H9 (cell line): ENCODE measurements at regions not wholly inside any gene's neighbourhood (a gene's known extent, or its start where the extent isn't known, plus 50 kb on each side); places are given as distances from the start of the nearest gene placed in this dataset.

Experiments used
- DNase-seq: peaks from one replicate; pipeline ENCODE4 v3.0.0-alpha.2; 2017
- H2AFZ ChIP-seq: one replicate; pipeline ENCODE4 v1.6.1; 2013; ENCODE audit warnings: mild to moderate bottlenecking, low read length, control low read depth, moderate library complexity
- H2AK5ac ChIP-seq: 2 replicates; pipeline ENCODE4 v1.6.1; 2013; ENCODE audit warnings: low read length, control low read depth, mixed read lengths; ENCODE audit not compliant: insufficient read length
- H2BK120ac ChIP-seq: one replicate; pipeline ENCODE4 v1.6.1; 2013; ENCODE audit warnings: low read depth, mild to moderate bottlenecking, low read length, control low read depth, inconsistent platforms; ENCODE audit not compliant: poor library complexity, severe bottlenecking
- H2BK12ac ChIP-seq: 2 replicates; pipeline ENCODE4 v1.6.1; 2013; ENCODE audit warnings: low read length, control low read depth, mixed read lengths, low read depth; ENCODE audit not compliant: insufficient read length
- H2BK15ac ChIP-seq: 2 replicates; pipeline ENCODE4 v1.6.1; 2013; ENCODE audit warnings: low read depth, low read length, control low read depth
- H2BK20ac ChIP-seq: one replicate; pipeline ENCODE4 v1.6.1; 2013; ENCODE audit warnings: low read depth, mild to moderate bottlenecking, low read length, control low read depth, inconsistent platforms; ENCODE audit not compliant: poor library complexity, severe bottlenecking
- H2BK5ac ChIP-seq: 2 replicates; pipeline ENCODE4 v1.6.1; 2013; ENCODE audit warnings: low read length, control low read depth, mixed read lengths; ENCODE audit not compliant: insufficient read length
- H3K14ac ChIP-seq: 2 replicates; pipeline ENCODE4 v1.6.1; 2013; ENCODE audit warnings: low read length, control low read depth; ENCODE audit not compliant: insufficient read depth
- H3K18ac ChIP-seq: 2 replicates; pipeline ENCODE4 v1.6.1; 2013; ENCODE audit warnings: low read depth, mild to moderate bottlenecking, mixed read lengths, low read length, control low read depth; ENCODE audit not compliant: insufficient read length
- H3K23ac ChIP-seq: 2 replicates; pipeline ENCODE4 v1.6.1; 2013; ENCODE audit warnings: low read length, control low read depth, mixed read lengths, low read depth; ENCODE audit not compliant: insufficient read length
- H3K23me2 ChIP-seq: 2 replicates; pipeline ENCODE4 v1.6.1; 2013; ENCODE audit warnings: low read depth, mild to moderate bottlenecking, mixed read lengths, low read length, control low read depth; ENCODE audit not compliant: insufficient read length, poor library complexity, severe bottlenecking
- H3K27ac ChIP-seq: 2 replicates; pipeline ENCODE4 v1.5.1; 2013; ENCODE audit warnings: low read length, control low read depth, mixed read lengths, low read depth; ENCODE audit not compliant: insufficient read length
- H3K27me3 ChIP-seq: 2 replicates; pipeline ENCODE4 v1.6.1; 2013; ENCODE audit warnings: low read length, control low read depth, inconsistent platforms; ENCODE audit not compliant: insufficient read depth
- H3K4ac ChIP-seq: 2 replicates; pipeline ENCODE4 v1.6.1; 2013; ENCODE audit warnings: low read depth, mild to moderate bottlenecking, control low read depth, inconsistent platforms, low read length, moderate library complexity
- H3K4me1 ChIP-seq: 2 replicates; pipeline ENCODE4 v1.6.1; 2013; ENCODE audit warnings: low read length, control low read depth, inconsistent platforms; ENCODE audit not compliant: insufficient read depth
- H3K4me2 ChIP-seq: 2 replicates; pipeline ENCODE4 v1.6.1; 2013; ENCODE audit warnings: low read length, control low read depth, mixed read lengths; ENCODE audit not compliant: insufficient read length, insufficient read depth
- H3K56ac ChIP-seq: 2 replicates; pipeline ENCODE4 v1.6.1; 2013; ENCODE audit warnings: low read depth, mild to moderate bottlenecking, mixed read lengths, low read length, control low read depth; ENCODE audit not compliant: insufficient read length
- H3K79me1 ChIP-seq: 2 replicates; pipeline ENCODE4 v1.6.1; 2013; ENCODE audit warnings: low read depth, mild to moderate bottlenecking, moderate library complexity, low read length, control low read depth, inconsistent platforms; ENCODE audit not compliant: insufficient read depth, poor library complexity, severe bottlenecking
- H3K79me2 ChIP-seq: 2 replicates; pipeline ENCODE4 v1.6.1; 2013; ENCODE audit warnings: low read length, control low read depth, inconsistent platforms; ENCODE audit not compliant: insufficient read depth
- H3K9ac ChIP-seq: 2 replicates; pipeline ENCODE4 v1.6.1; 2013; ENCODE audit warnings: low read length, control low read depth, mixed read lengths; ENCODE audit not compliant: insufficient read length; ENCODE audit errors: extremely low read depth
- H3K9me3 ChIP-seq: one replicate; pipeline ENCODE4 v1.6.1; 2013; ENCODE audit warnings: low read depth, low read length, inconsistent platforms; ENCODE audit not compliant: control insufficient read depth
- H3T11ph ChIP-seq: one replicate; pipeline ENCODE4 v1.6.1; 2013; ENCODE audit warnings: mild to moderate bottlenecking, low read length, control low read depth, inconsistent platforms
- H4K20me1 ChIP-seq: one replicate; pipeline ENCODE4 v1.6.1; 2013; ENCODE audit not compliant: control insufficient read depth, insufficient read length, insufficient read depth
- H4K5ac ChIP-seq: 2 replicates; pipeline ENCODE4 v1.6.1; 2013; ENCODE audit warnings: low read depth, mild to moderate bottlenecking, mixed read lengths, low read length, control low read depth; ENCODE audit not compliant: insufficient read length
- H4K8ac ChIP-seq: replicated peaks from 2 replicates; pipeline ENCODE4 v1.6.1; 2013; ENCODE audit warnings: low read length, control low read depth, mixed read lengths, low read depth; ENCODE audit not compliant: insufficient read length
- H4K91ac ChIP-seq: 2 replicates; pipeline ENCODE4 v1.6.1; 2013; ENCODE audit warnings: low read depth, mild to moderate bottlenecking, moderate library complexity, mixed read lengths, low read length, control low read depth; ENCODE audit not compliant: insufficient read length
- H3K27ac Mint-ChIP-seq, 3 experiments: 2 replicates in 2 of 3; 3 replicates in 1 of 3; pipeline ENCODE4 v1.8.0; 2020 to 2021; ENCODE audit warnings: mixed read lengths in 3 of 3, mild to moderate bottlenecking in 1 of 3, moderate library complexity in 1 of 3
- H3K27me3 Mint-ChIP-seq: 2 replicates; pipeline ENCODE4 v1.8.0; 2021; ENCODE audit warnings: low read depth, mild to moderate bottlenecking, moderate library complexity, mixed read lengths
- H3K36me3 Mint-ChIP-seq, 3 experiments: 2 replicates in 2 of 3; 3 replicates in 1 of 3; pipeline ENCODE4 v1.8.0; 2020 to 2021; ENCODE audit warnings: low read depth in 3 of 3, mixed read lengths in 3 of 3; ENCODE audit not compliant: insufficient read depth in 1 of 3
- H3K4me1 Mint-ChIP-seq, 2 experiments: 2 replicates each; pipeline ENCODE4 v1.8.0; 2020; ENCODE audit warnings: mixed read lengths in 2 of 2
- H3K4me3 Mint-ChIP-seq, 2 experiments: 2 replicates in 1 of 2; 3 replicates in 1 of 2; pipeline ENCODE4 v1.8.0; 2020 to 2021; ENCODE audit warnings: mild to moderate bottlenecking in 2 of 2, mixed read lengths in 2 of 2, moderate library complexity in 1 of 2
- H3K9me3 Mint-ChIP-seq, 2 experiments: 2 replicates in 1 of 2; 3 replicates in 1 of 2; pipeline ENCODE4 v1.8.0; 2020; ENCODE audit warnings: mild to moderate bottlenecking in 2 of 2, mixed read lengths in 2 of 2, moderate library complexity in 1 of 2
- CTCF ChIP-seq: fragments of 200-600 bp; sonication (generic); conservative IDR thresholded peaks from 3 replicates; pipeline ENCODE4 v1.8.0; 2021; ENCODE audit warnings: antibody characterized with exemption, mild to moderate bottlenecking
- WGBS: extraction: QIAGEN DNeasy Blood & Tissue Kit; methylation state at CpG from one replicate; pipeline ENCODE4 v1.1.7; 2013; ENCODE audit warnings: missing lambda C conversion rate, low lambda C conversion rate, mixed read lengths; ENCODE audit not compliant: insufficient read length; ENCODE audit errors: extremely low coverage; 5-methylcytosine and 5-hydroxymethylcytosine counted together

GRCh38 chr2:215862351-215862771, 151.0 kb downstream of the MREG start:
- H3K4ac ChIP-seq: no peak overlapping the region
- H3K56ac ChIP-seq: no peak overlapping the region
- H2BK15ac ChIP-seq: no peak overlapping the region
- Mint-ChIP-seq H3K27ac (no peak overlapping the region), H3K4me3 (no peak overlapping the region), H3K9me3 (0 out of 5 replicates have a peak, but pooled peaks cover 0 to 2% of the 10 kb centered on the region in 2 experiments), H3K27me3 (no peaks in the 10 kb centered on the region), H3K4me1 (peaks cover 0 to 8% of the 10 kb centered on the region in 2 experiments; a peak in 2 of 4 replicates), H3K36me3 (no peaks in the 10 kb centered on the region)
- no peak overlapping the region for H3K9ac ChIP-seq
- H3K4me2 ChIP-seq: no peak overlapping the region
- H2BK20ac ChIP-seq: no peak overlapping the region
- H2BK5ac ChIP-seq: no peak overlapping the region
- no peak overlapping the region for H3K23ac ChIP-seq
- no peak overlapping the region for H3K27ac ChIP-seq
- no peak for DNase-seq
- H3K79me2 ChIP-seq: no peaks in the 10 kb centered on the region
- H2BK12ac ChIP-seq: no peak overlapping the region
- no peak overlapping the region for H4K8ac ChIP-seq
- no peaks in the 10 kb centered on the region for H4K20me1 ChIP-seq
- no peak overlapping the region for H2BK120ac ChIP-seq
- no peak overlapping the region for H3K14ac ChIP-seq
- no peak for TF ChIP-seq CTCF
- H3K23me2 ChIP-seq: no peaks in the 10 kb centered on the region
- no peak overlapping the region for H2AFZ ChIP-seq
- H3K27me3 ChIP-seq: no peaks in the 10 kb centered on the region
- no peak overlapping the region for H3T11ph ChIP-seq
- H3K18ac ChIP-seq: no peak overlapping the region
- no peaks in the 10 kb centered on the region for H3K4me1 ChIP-seq
- no peak overlapping the region for H2AK5ac ChIP-seq
- H4K91ac ChIP-seq: no peak overlapping the region
- WGBS: no CpG with 5 or more reads among the region's 3 CpGs
- no peaks in the 10 kb centered on the region for H3K79me1 ChIP-seq
- H4K5ac ChIP-seq: no peak overlapping the region
- H3K9me3 ChIP-seq: no peaks in the 10 kb centered on the region
